NCI-H774 (cell line): ENCODE measurements at regions not wholly inside any gene's neighbourhood (a gene's known extent, or its start where the extent isn't known, plus 50 kb on each side); places are given as distances from the start of the nearest gene placed in this dataset.

Experiments used
- DNase-seq: peaks from one replicate; lab custom pipeline; 2025; lab: John Stamatoyannopoulos, UW

DNA sequence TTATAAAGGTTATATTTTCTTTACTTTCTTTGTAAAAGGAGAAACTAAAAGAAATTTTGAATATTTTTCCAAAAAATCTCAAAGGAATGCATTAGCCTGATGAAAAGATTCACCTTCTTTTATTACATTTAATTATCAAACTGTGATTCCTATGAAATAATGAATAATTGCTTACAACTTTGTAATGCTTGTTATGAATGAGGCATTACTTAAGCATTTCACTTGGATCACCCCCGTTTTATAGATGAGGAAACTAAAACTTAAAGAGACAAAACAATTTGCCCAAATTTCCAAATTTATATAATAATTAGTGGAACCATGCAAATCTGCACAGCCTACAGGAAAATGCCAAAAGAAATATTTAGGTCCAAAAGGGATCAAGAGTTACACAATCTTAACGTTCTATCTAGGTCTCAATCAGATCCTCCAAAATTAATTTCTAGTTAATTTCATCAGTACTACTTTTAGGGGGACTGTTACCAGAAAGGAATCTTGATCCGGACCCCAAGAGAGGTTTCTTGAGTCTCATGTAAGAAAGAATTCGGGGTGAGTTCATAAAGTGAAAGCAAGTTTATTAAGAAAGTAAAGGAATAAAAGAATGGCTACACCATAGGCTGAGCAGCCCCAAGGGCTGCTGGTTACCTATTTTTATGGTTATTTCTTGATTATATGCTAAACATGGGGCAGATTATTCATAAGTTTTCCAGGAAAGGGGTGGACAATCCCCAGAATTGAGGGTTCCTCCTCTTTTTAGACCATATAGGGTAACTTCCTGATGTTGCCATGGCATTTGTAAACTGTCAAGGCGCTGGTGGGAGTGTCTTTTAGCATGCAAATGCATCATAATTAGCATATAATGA lies 288.0 kb downstream of the ADGB start:
- no peak for DNase-seq

- DNase-seq: no peak
Measured at GRCh38 chr6:146887447-146888077, 288.8 kb downstream of the ADGB start.

- DNase-seq: no peak
Measured at GRCh38 chr6:146889303-146889702, 290.5 kb downstream of the ADGB start.

DNA sequence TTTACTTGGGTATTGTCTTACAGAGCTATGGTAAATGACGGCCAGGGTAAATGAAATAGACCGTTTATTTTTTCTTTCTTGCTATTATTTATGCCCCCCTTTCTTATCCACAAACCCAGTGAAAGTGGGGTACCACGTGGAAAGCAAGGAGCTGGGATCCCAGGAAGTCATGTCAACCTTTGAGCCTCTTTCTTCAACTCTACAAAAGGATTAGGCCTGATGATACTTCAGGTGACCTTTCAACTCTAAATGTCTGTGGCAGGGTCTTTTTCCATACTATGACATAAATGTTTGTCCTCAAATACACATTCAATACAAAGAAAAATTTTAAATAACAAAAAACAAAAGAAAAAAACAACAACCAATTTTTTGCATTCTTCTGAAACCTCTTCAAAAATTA lies 291.4 kb downstream of the ADGB start:
- DNase-seq: no peak

DNA sequence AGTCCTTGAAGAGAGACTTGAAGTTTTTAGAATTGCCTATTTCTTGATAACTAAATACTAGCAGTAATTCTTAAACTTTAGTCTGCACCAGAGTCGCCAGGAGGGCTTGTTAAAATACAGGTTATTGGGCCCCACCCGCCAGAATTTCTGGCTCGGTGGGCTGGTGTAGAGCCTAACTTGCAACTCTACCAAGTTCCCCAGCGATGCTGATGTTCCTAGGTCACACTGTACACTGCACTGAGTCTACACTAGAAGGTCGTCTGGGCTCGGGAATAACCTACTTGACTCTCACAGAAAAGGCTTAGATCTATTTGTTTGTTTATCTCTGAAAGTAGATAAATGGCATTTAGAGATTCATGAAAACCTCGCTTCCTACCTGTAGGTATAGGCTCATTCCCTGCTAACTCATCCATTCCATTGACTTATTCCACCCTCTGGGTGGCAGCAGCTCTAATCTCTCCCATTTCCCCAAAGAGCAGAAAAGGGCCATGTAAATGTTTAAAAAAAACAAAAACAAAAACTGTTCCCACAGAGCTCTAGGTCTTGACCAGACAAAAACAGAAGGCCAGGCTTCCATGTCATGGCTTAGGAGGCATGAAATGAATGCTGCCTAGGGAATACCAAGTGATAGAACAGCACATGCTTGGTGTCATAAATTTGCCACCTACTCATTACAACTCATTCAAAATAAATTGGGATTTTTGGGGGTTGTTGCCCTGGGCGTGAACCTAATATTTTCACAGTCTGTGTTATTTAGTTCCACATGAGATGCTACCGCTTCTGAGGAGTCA lies 292.1 kb downstream of the ADGB start:
- no peak for DNase-seq

DNA sequence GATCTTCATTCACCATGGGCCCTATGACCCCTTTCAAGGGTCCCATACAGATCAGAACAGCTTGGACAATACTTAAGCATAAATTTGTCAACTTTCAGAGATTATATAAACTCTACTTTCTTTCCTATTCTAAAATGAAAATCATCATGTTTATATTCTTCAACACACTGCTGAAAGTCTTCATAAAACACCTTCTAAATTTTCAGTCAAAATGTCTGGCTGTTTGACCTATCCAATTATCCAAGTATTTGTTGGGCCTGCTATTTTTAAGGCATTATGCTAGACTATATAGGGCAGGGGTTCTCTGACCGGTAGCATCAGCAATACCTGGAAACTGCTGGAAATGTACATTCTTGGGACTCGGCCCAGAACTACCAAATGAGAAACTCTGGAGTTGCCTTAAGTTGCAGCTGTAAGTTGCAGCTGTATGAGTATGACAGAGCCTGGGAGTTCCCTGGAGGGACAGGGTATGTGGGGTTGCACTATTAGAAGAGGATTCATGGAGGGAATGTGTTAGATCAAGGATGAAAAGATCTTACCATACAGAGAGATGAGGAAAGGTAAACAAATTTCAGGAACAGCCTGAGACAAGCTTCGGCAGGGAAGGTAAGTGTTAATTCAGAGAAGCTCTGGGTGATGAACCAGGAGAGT lies 293.0 kb downstream of the ADGB start:
- no peak for DNase-seq

DNA sequence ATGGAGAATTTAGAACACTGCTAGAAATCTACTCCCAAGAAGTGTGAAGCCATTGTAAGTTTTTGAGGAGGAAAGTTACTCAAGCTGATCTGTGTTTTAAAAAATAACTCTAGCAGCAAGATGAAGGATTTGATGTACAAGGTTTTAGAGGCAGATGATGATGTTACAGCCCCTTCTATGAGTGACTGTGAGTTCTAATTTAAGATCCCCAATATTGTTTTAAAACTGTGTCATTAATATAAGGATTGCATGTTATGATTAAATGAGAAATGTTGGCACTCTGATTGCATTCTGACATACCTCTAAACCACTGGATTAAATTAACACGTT lies 293.5 kb downstream of the ADGB start:
- DNase-seq: no peak

- no peak for DNase-seq
Measured at GRCh38 chr6:146892613-146893401, 294.0 kb downstream of the ADGB start.

- no peak for DNase-seq
Measured at GRCh38 chr6:146893690-146894089, 294.9 kb downstream of the ADGB start.

DNA sequence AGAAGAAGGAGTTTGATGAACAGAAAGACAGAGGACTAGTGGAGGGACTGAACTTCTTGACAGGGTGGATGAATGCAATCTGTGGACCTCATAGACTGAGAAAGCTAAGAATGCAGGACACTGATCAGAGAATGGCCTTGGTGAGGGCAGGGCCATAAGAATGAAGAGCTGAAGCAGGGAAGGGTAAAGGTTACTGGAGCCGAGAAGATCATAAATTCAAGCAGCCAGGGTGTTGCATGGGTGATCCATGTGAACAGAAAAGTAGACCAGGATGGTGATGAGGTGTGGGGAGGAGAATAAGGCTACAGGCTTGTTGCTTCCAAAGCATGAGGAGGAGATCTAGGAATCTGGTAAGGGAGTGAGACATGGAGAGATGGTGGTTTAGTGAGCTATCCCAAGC lies 295.9 kb downstream of the ADGB start:
- DNase-seq: no peak

DNA sequence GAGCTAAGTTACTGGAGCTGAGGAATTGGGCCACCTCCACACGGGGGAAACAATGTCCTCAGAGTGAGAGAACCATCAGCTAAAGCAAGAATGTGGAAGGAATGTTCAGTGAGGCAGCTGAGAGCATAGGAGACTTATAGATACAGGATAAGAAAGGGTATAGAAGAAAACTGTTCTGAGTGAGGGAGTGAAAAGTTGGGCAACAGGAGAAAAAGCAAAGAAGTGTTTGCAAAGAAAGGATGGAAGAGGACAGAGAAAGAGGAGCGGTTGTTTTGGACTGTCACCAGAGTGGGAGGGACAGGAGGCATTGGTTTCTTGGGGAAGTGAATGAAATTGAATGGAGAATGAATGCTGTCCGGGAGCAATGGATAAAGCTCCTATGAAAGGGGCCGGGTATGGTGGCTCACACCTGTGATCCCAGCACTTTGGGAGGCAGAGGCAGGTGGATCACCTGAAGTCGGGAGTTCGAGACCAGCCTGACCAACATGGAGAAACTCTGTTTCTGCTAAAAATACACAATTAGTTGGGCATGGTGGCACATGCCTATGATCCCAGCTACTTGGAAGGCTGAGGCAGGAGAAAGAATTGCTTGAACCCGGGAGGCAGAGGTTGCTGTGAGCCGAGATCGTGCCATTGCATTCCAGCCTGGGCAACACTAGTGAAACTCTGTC lies 296.5 kb downstream of the ADGB start:
- no peak for DNase-seq

DNA sequence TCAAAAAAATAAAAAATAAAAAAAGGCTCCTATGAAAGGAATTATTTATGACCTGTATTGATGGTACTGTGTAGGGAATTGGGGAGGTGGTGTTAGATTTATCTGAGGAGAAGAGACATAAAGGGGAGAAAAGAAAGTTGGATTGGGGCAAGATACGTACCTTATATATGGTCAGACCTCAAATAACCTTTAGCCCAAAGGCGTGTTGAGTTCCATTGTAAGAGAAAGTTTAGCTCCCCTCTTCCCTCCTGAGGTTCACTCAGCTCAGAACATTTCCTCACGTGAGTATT lies 296.9 kb downstream of the ADGB start:
- no peak for DNase-seq

DNA sequence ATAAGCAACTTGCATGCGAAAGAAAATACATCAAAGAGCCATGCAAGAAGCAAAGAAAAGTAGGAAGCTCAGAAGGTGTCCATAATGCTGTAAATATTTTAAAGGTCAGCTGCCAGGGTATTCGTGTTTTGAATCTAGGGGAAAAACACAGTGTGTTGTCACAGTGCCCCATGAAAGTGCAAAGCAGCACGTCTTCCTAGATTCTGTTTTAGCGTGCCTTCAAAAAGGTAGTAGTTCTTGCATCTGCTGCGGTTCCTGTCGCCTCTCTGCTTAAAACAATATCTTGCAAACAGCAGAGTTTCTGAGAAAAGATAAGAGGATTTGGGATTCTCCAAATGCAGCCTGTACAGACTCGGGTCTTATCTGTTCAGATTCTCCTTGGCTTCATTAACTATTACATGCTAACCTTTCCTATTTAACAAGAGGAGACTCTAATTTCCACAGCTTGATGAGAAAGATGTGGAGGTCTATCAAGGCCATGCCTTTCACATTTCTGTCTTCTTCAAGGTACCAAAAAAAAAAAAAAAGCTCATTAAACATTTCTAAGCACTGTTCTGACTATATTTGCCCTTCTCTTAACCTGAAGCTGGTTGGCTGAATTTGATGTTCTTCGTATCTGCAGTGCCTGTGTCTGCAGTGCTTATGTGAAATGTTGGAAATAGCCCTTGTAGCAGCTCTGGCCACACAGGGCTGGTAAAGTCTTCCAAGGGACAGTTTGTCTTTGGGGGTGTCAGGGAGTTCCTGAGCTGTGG lies 297.5 kb downstream of the ADGB start:
- DNase-seq: no peak

DNA sequence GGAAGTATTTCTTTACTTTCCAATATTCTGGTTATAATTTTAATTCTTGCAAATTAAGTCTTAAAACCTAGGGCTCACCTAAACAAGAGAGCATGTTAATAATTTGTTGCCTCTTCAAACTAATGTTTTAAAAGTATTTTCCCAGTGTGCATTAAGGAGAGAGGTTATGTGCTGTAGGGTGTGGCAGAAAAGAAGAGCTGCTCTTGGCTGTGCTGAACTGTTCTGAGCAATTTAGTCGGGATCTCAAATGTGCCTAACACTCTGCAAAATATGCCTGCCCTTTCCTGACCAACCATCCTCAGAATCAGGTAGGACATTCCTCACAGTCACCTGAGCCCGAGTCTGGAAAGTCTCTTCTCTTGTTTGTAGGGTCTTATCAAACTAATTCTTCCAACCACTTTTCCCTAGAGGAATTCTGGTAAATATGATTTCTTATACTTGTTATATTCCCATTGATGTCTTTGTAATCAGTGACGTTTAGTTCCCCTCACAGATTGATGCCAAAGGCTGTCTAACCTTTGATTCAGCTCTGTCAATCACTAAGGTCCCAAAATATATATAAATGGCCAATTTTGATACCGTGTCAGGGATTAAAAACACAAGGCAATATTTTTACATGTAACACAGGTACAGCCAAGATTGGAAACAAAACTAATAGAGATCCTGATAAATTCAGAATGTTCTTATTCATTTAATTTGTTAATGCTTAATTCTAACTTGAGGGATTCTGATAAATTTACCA lies 298.4 kb downstream of the ADGB start:
- no peak for DNase-seq

DNA sequence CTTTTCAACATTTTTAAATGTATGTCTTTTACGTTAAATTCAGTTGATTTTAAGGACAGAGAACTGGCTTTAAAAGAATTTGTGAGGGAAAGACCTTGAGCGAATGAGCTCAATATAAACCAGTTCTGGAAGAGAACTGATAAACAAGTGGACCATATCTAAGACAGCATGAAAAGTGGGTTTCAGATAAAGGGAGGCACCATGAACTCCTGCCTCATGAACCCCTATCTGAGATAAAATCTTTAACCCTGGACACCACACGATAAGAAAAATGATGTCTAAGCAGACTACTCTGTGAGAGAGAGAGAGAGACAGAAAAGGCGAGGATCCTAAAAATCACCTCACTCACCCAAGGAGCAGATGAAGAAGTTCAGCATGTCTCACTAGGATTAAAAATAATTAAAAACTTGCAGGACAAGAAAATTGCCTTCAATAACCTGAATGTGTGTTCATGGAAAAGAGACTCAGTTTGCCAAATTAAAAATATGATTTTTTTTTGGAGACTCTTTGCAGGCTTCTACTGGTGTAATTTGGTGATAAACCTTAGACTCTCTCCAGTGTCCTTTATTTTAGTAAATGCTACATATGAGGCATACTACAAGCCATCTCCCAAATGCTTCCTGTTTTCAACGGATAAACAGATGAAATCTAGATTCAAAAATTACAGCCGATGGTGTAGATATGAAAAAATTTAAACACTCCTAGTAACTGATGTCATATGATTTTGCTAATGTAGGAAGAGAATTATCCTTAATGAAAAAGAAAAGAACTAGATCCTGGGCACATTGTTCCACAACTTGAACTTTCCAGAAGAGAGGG lies 299.5 kb downstream of the ADGB start:
- DNase-seq: no peak

GRCh38 chr6:146898888-146899227 lies 300.1 kb downstream of the ADGB start:
- no peak for DNase-seq

DNA sequence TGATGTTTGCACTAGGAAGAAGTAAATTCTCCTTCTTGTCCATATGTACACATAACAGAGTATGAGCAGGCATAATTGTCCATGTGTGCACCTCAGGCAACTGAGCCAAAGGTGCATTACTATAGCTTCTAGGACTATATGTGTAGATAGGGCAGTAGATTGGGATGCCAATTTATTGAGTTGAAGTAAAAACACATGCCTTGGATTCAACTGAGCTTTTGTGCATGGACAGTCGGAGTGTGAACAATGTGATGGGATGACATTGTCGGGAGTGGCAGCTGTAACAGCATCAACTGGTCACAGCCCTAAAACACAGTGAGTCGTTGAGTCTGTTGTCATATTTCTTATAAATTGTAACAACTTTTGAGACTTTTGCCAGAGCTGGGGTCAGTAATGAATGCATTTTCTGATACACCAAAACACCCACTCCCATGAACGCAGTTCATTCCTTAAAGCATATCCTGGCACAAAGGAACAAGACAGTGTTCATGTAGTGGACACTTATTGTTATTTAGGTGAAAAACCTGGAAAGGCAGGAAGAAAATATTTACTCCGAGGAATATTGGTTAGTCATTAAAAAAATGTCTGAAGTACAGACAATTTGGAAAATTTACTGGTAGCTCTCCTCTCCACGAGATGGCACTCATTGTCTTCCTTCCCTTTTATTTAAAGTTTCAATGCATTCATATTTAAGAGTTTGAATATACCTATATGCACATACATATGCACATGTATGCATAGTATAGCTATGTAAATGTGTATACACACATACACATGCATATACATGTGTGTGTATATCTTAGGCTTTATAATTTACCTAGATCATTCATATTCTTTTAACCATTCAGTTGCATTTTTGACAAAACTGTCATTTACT lies 302.0 kb upstream of the STXBP5 start:
- no peak for DNase-seq

DNA sequence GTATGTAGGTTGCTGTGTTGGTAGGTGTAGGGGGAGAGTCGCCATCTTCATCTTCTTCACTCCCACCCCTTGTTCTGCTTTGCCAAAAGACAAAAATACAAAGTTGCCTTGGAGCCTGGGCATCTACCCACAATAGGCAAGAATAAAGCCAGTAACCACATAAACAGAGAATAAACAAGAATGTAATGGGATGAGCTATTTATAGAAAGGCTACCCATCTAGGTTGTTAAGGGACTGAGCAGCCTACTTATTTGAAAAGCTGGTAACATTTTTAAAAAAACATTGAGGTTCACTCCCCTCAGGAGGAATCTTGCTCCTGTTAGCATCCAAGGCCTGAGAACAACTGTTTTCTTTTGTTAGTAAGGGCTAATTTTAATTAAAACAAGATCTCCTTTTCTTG lies 301.4 kb upstream of the STXBP5 start:
- no peak for DNase-seq
